CD4-positive, alpha-beta memory T cell (primary cell): ENCODE measurements at regions not wholly inside any gene's neighbourhood (a gene's known extent, or its start where the extent isn't known, plus 50 kb on each side); places are given as distances from the start of the nearest gene placed in this dataset.

Experiments
- CTCF ChIA-PET: fragments of 350-600 bp; sonication (Branson Sonifier 250); formaldehyde crosslinking; loops from one replicate; lab custom pipeline; 2021; ENCODE audit warnings: inconsistent platforms; ENCODE audit not compliant: partially characterized antibody; lab: Charles Lee
- POLR2A ChIA-PET: fragments of 350-600 bp; sonication (Branson Sonifier 250); formaldehyde crosslinking; loops from one replicate; lab custom pipeline; 2021; ENCODE audit not compliant: partially characterized antibody; lab: Charles Lee
- DNase-seq, 5 donors: peaks; one replicate each; pipeline versions ENCODE4 v3.0.0 to v3.0.0-alpha.2; 2020 to 2022; ENCODE audit warnings: mixed read lengths in 1 of 5
- H3K27ac ChIP-seq: one replicate; pipeline ENCODE4 v1.7.0; 2013; ENCODE audit warnings: low read depth, low read length
- H3K27me3 ChIP-seq: 2 replicates; pipeline ENCODE4 v1.7.0; 2013; ENCODE audit warnings: mild to moderate bottlenecking, low read length, moderate library complexity; ENCODE audit not compliant: insufficient read depth
- H3K36me3 ChIP-seq: 2 replicates; pipeline ENCODE4 v1.7.0; 2013; ENCODE audit warnings: mild to moderate bottlenecking, low read length, moderate library complexity; ENCODE audit not compliant: insufficient read depth
- H3K4me1 ChIP-seq: 2 replicates; pipeline ENCODE4 v1.7.0; 2013; ENCODE audit warnings: mild to moderate bottlenecking, low read length, moderate library complexity; ENCODE audit not compliant: insufficient read depth
- H3K4me3 ChIP-seq, 2 donors: one replicate each; pipeline ENCODE4 v1.7.0; 2013; ENCODE audit warnings: low read length in 2 of 2, mild to moderate bottlenecking in 1 of 2
- H3K9me3 ChIP-seq, 2 donors: one replicate each; pipeline ENCODE4 v1.7.0; 2013; ENCODE audit warnings: low read length in 2 of 2, control low read depth in 1 of 2; ENCODE audit not compliant: control insufficient read depth in 1 of 2
- H3K27ac Mint-ChIP-seq, 7 donors: one replicate each; pipeline ENCODE4 v1.8.0; 2020 to 2021; ENCODE audit warnings: mixed read lengths in 7 of 7, mild to moderate bottlenecking in 6 of 7, inconsistent platforms in 3 of 7, moderate library complexity in 3 of 7
- H3K27me3 Mint-ChIP-seq, 2 donors: one replicate each; pipeline ENCODE4 v1.8.0; 2020 to 2021; ENCODE audit warnings: mixed read lengths in 2 of 2
- H3K36me3 Mint-ChIP-seq, 2 donors: one replicate each; pipeline ENCODE4 v1.8.0; 2020 to 2021; ENCODE audit warnings: mixed read lengths in 2 of 2, inconsistent platforms in 1 of 2, mild to moderate bottlenecking in 1 of 2
- H3K4me1 Mint-ChIP-seq, 4 donors: one replicate each; pipeline ENCODE4 v1.8.0; 2020 to 2021; ENCODE audit warnings: mixed read lengths in 4 of 4, mild to moderate bottlenecking in 1 of 4
- H3K4me3 Mint-ChIP-seq, 8 donors: one replicate each; pipeline ENCODE4 v1.8.0; 2020 to 2021; ENCODE audit warnings: mixed read lengths in 8 of 8, mild to moderate bottlenecking in 7 of 8, moderate library complexity in 6 of 8, inconsistent platforms in 3 of 8
- H3K9me3 Mint-ChIP-seq, 8 donors: one replicate each; pipeline ENCODE4 v1.8.0; 2020 to 2021; ENCODE audit warnings: mixed read lengths in 8 of 8, mild to moderate bottlenecking in 5 of 8, inconsistent platforms in 3 of 8, moderate library complexity in 1 of 8
- intact Hi-C: fragments of 100-400 bp; cut with micrococcal nuclease; formaldehyde crosslinking; loops from one replicate; pipeline ENCODE4 v1.15.1; 2023

GRCh38 chr2:30382995-30383394 lies 64.1 kb upstream of the LCLAT1 start:
- ChIA-PET POLR2A (no interaction called here), CTCF (no interaction called here)
- no peaks in the 10 kb centered on the region for H3K27me3 ChIP-seq
- Mint-ChIP-seq H3K27me3 (peaks cover 2 to 11% of the 10 kb centered on the region in 2 donors), H3K9me3 (peaks cover 0 to 3% (median 0%) of the 10 kb centered on the region in 8 donors), H3K36me3 (no peaks in the 10 kb centered on the region), H3K27ac (peak overlapping the region in 1 of 7 donors; percentile 38), H3K4me1 (peaks cover 0 to 1% (median 0%) of the 10 kb centered on the region in 4 donors), H3K4me3 (no peak overlapping the region)
- intact Hi-C loops = no loop called here
- no peaks in the 10 kb centered on the region for H3K4me1 ChIP-seq
- DNase-seq = no peak
- H3K36me3 ChIP-seq = no peaks in the 10 kb centered on the region
- H3K4me3 ChIP-seq = no peak overlapping the region
- H3K27ac ChIP-seq = no peak overlapping the region
- no peaks in the 10 kb centered on the region for H3K9me3 ChIP-seq

GRCh38 chr2:30385327-30385726 lies 61.7 kb upstream of the LCLAT1 start:
- POLR2A ChIA-PET = no interaction called here
- Mint-ChIP-seq H3K4me1 (peaks cover 0 to 5% (median 1%) of the 10 kb centered on the region in 4 donors), H3K4me3 (no peak overlapping the region), H3K27ac (no peak overlapping the region), H3K36me3 (no peaks in the 10 kb centered on the region), H3K9me3 (peaks cover 0 to 3% (median 0%) of the 10 kb centered on the region in 8 donors), H3K27me3 (peaks cover 2 to 11% of the 10 kb centered on the region in 2 donors)
- Histone ChIP-seq H3K9me3 (no peaks in the 10 kb centered on the region), H3K27me3 (no peaks in the 10 kb centered on the region), H3K36me3 (no peaks in the 10 kb centered on the region), H3K4me3 (no peak overlapping the region), H3K4me1 (no peaks in the 10 kb centered on the region), H3K27ac (no peak overlapping the region)
- intact Hi-C loops = no loop called here
- CTCF ChIA-PET = no interaction called here
- DNase-seq = no peak

GRCh38 chr2:30392097-30392496 lies 54.9 kb upstream of the LCLAT1 start:
- Histone ChIP-seq H3K4me1 (no peaks in the 10 kb centered on the region), H3K36me3 (no peaks in the 10 kb centered on the region), H3K27ac (no peak overlapping the region), H3K9me3 (no peaks in the 10 kb centered on the region), H3K4me3 (no peak overlapping the region), H3K27me3 (no peaks in the 10 kb centered on the region)
- H3K4me3 Mint-ChIP-seq = no peak overlapping the region
- intact Hi-C loops = no loop called here
- DNase-seq = no peak
- no peaks in the 10 kb centered on the region for H3K36me3 Mint-ChIP-seq
- no peak overlapping the region for H3K27ac Mint-ChIP-seq
- no peaks in the 10 kb centered on the region for H3K9me3 Mint-ChIP-seq
- CTCF ChIA-PET = no interaction called here
- no peaks in the 10 kb centered on the region for H3K27me3 Mint-ChIP-seq
- H3K4me1 Mint-ChIP-seq = peaks cover 0 to 10% (median under 1%) of the 10 kb centered on the region in 4 donors
- POLR2A ChIA-PET = no interaction called here

GRCh38 chr2:30393510-30393909 lies 53.5 kb upstream of the LCLAT1 start:
- POLR2A ChIA-PET = no interaction called here

GRCh38 chr2:30394096-30394495 lies 53.0 kb upstream of the LCLAT1 start:
- H3K9me3 Mint-ChIP-seq = no peaks in the 10 kb centered on the region
- Histone ChIP-seq H3K4me3 (no peak overlapping the region), H3K9me3 (no peaks in the 10 kb centered on the region), H3K27ac (no peak overlapping the region), H3K27me3 (no peaks in the 10 kb centered on the region), H3K36me3 (no peaks in the 10 kb centered on the region), H3K4me1 (no peaks in the 10 kb centered on the region)
- DNase-seq = no peak
- H3K27me3 Mint-ChIP-seq = no peaks in the 10 kb centered on the region
- ChIA-PET CTCF (interaction anchor here (0.6 kb wide), 1 partner anchor 930 kb away, joined by 3 read pairs; no protein-coding TSS in a partner anchor), POLR2A (no interaction called here)
- intact Hi-C loops = no loop called here
- H3K4me1 Mint-ChIP-seq = peaks cover 0 to 10% (median under 1%) of the 10 kb centered on the region in 4 donors
- H3K4me3 Mint-ChIP-seq = no peak overlapping the region
- no peaks in the 10 kb centered on the region for H3K36me3 Mint-ChIP-seq
- H3K27ac Mint-ChIP-seq = peak overlapping the region in 1 of 7 donors; percentile 7

More at GRCh38 chr2:30393510-30393909, 53.5 kb upstream of the LCLAT1 start:
- Mint-ChIP-seq H3K9me3 (no peaks in the 10 kb centered on the region), H3K36me3 (no peaks in the 10 kb centered on the region), H3K4me3 (no peak overlapping the region), H3K27me3 (no peaks in the 10 kb centered on the region), H3K27ac (peak overlapping the region in 1 of 7 donors; percentile 51), H3K4me1 (peaks cover 0 to 10% (median under 1%) of the 10 kb centered on the region in 4 donors)
- H3K27me3 ChIP-seq = no peaks in the 10 kb centered on the region
- no peak overlapping the region for H3K4me3 ChIP-seq
- H3K4me1 ChIP-seq = no peaks in the 10 kb centered on the region
- H3K27ac ChIP-seq = no peak overlapping the region
- intact Hi-C loops = no loop called here
- DNase-seq = no peak
- H3K9me3 ChIP-seq = no peaks in the 10 kb centered on the region
- no peaks in the 10 kb centered on the region for H3K36me3 ChIP-seq
- CTCF ChIA-PET = no interaction called here

GRCh38 chr2:30396436-30397232 lies 50.4 kb upstream of the LCLAT1 start:
- no peaks in the 10 kb centered on the region for H3K4me1 ChIP-seq
- H3K9me3 Mint-ChIP-seq = no peaks in the 10 kb centered on the region
- H3K27ac Mint-ChIP-seq = no peak overlapping the region
- no peaks in the 10 kb centered on the region for H3K27me3 Mint-ChIP-seq
- no peaks in the 10 kb centered on the region for H3K9me3 ChIP-seq
- no peak overlapping the region for H3K4me3 Mint-ChIP-seq
- no peaks in the 10 kb centered on the region for H3K36me3 ChIP-seq
- no peak for DNase-seq
- ChIA-PET POLR2A (interaction anchor here (1.2 kb wide), 1 partner anchor 22 kb away, joined by 3 read pairs; no protein-coding TSS in a partner anchor), CTCF (interaction anchor here (0.9 kb wide), 1 partner anchor 50 kb away, joined by 3 read pairs; no protein-coding TSS in a partner anchor)
- H3K4me1 Mint-ChIP-seq = no peaks in the 10 kb centered on the region
- no peaks in the 10 kb centered on the region for H3K27me3 ChIP-seq
- H3K4me3 ChIP-seq = no peak overlapping the region
- intact Hi-C loops = no loop called here
- no peaks in the 10 kb centered on the region for H3K36me3 Mint-ChIP-seq
- H3K27ac ChIP-seq = no peak overlapping the region
